Kasumi-1 (cell line): ENCODE measurements at regions not wholly inside any gene's neighbourhood (a gene's known extent, or its start where the extent isn't known, plus 50 kb on each side); places are given as distances from the start of the nearest gene placed in this dataset.
"Not testable (repeated sequence)": the region's sequence is repeated elsewhere in the genome, so short reads cannot be mapped to it uniquely, and the experiment has no call there.

Experiments used
- DNase-seq, 2 experiments: peaks; one replicate each; lab custom pipeline; 2025; lab: John Stamatoyannopoulos, UW

DNA sequence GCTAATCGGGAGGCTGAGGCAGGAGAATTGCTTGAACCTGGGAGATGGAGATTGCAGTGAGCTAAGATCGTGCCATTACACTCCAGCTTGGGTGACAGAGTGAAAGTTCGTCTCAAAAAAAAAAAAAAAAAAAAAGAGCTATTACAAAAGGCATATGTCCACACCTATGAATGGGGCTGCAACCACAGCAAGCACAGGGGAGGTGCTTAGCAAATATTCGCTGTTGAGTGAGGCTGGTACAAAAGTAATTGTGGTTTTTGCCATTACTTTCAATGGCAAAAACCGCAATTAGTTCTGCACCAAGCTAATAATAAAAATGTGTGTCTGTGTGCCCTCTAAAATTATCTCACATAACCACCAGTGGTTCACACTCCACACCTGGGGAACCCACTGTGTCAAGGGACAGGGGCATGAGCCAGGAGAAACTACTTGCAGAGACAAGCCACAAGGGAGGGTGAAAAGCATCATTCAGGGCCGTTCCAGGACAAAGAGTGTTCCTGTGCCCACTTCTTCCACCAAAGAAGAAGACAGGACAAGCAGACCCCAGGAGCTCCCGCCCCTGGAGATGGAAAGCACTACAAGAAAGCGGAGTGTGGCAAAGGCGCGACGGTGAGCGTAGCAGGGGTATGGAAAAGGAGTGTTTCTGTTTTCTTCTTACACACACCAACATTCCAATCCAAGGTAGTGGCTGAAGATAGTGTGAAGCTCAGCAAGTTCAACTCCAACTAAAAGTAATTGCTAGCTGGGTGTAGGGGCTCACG lies 84.4 kb upstream of the CNEP1R1 start:
- no peak for DNase-seq

DNA sequence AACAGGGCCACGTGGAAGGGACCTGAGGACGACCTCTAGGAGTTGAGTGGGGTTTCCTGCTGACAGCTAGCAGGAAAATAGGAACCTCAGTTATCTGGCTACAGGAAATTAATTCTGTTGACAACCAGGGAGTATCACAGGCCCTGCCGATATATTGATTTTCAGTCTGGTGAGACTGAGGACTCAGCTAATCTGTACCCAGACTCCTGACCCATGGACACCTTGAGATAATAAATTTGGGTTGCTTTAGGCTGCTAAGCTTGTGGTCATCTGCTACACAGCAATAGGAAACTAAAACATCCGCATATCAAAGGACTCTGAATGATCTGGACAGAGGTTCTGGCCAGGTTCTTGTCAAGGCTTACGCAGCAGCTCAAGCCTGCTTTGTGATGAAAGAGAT lies 80.8 kb upstream of the CNEP1R1 start:
- DNase-seq, result no peak

DNA sequence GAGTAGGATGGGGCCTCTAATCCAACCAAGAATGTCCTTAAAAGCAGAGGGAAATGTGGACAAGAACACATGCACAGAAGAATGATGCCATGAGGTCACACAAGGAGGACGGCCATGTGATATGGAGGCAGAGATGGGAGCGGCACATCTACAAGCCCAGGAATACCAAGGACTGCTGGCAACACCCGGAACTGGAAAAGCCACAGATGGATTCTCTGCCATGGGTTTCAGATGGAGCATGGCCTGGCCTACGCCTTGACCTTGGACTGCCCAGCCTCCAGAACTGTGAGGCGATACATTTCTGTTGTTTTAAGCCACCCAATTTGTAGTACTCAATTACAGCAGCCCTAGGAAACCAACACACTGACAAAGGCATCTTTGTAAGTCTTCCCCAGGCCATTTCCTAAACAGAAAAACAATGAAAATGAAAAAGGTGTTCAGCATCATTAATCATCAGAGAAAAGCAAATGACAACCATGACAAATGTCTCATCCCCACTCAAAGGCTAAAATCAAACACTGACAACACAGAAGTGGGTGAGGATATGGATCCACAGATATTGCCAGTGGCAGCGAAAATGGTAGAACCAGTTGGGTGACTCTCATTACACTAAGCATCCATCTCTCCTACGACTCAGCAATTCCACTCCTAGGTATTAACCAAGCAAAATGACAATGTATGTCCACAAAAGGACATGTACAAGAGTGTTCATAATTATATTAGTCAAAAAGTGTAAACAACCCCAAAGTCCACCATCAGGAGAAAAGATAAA lies 76.9 kb upstream of the CNEP1R1 start:
- DNase-seq, result no peak

DNA sequence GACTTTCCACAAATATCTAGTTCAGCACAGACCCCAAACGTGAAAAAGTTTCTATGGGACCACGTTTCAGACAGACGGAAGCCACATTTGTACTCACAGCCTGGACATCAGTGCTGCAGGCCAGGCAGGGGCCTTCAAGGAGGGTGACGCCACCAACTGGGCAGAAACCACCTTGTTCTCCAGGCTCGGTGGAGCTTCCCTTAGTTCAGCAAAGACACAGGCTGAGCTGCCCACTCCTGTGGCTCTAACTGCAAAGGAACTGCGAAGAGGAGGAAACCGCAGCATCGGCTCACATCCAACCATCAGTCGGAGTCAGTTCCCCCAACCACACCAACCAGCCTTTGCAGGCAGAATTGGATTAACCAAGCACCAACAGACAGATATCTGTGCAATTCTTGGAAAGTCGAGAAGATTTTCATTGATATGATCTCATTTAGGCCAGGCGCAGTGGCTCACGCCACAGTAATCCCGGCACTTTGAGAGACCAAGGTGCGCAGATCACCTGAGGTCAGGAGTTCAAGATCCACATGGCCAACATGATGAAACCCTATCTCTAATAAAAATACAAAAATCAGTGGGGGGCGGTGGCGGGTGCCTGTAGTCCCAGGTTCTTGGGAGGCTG lies 73.3 kb upstream of the CNEP1R1 start:
- DNase-seq, result no peak

GRCh38 chr16:49952386-49952785 lies 72.6 kb upstream of the CNEP1R1 start:
- DNase-seq, result no peak

DNA sequence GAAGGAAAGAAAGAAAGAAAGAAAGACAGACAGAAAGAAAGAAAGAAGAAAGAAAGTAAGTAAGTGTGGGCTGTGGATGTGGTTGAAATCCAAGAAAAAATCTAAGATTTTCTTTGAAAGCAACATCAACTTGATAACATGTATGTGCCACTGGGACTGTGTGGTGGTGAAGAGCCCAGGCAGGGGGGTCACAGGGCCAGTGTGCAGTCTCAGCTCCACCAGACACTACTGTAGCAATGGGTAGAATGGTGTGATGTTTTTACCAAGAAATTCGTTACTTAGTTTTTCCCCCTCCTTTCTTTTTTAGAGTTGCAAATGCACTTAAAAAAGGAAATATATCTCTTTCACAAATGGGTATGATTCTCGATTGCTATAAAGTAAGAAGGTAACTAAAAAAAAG lies 71.9 kb upstream of the CNEP1R1 start:
- no peak for DNase-seq

GRCh38 chr16:49955858-49956257 lies 69.2 kb upstream of the CNEP1R1 start:
- DNase-seq, result no peak

- no peak for DNase-seq
Observed at GRCh38 chr16:49956915-49957314, 68.1 kb upstream of the CNEP1R1 start.

GRCh38 chr16:49958448-49958847 lies 66.6 kb upstream of the CNEP1R1 start:
- DNase-seq, result no peak

DNA sequence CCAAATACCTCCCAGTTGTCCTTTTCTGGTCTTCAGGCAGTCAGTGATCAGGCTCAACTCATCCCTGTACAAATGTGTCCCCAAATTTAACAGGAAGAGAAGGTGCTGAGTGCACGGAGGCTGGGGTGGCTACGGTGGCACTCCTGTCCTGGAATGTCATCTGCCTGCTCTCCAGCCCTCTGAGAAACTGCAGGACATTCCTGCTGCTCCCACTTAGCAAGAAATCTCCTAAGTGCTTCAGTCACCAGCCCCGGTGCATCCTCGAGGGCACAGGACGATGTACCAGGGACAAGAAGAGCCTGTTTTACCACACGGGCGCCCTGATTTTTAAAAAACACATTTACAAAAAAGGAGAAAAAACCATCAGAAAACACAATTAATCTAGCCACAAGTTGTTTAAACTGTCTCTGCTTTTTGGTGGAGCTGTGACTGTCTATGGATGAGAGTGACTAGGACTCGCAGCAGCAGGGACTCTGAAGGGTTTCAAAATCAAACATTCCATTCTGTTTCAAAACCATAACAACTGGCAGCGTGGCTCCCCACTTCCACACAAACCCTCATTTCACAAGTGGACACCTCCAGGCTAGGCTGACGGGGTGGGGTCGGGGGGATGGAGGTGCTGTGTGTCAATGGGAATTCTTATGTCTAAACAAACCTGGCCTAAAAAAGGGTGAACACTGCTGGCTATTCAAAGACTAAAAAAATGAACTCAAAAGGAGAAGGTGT lies 65.3 kb upstream of the CNEP1R1 start:
- no peak for DNase-seq

GRCh38 chr16:49961089-49961488 lies 63.9 kb upstream of the CNEP1R1 start:
- no peak for DNase-seq

DNA sequence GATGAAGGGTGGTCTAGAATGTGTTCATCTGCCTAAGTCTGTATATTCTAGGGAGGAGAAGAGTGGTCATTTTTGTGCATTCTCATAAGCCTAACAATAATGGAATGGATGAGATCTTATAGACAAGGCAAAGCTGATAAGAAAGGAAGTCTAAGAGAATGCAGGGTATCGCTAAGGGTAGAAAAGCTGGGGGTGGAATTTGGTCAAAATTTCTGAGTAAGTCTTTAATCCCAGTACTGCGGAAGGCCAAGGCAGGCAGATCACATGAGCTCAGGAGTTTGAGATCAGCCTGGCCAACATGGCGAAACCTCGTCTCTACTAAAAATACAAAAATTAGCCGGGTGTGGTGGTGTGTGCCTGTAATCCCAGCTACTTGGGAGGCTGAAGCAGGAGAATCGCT lies 62.5 kb upstream of the CNEP1R1 start:
- not testable (repeated sequence) for DNase-seq

GRCh38 chr16:49964316-49964715 lies 60.7 kb upstream of the CNEP1R1 start:
- DNase-seq, result no peak

DNA sequence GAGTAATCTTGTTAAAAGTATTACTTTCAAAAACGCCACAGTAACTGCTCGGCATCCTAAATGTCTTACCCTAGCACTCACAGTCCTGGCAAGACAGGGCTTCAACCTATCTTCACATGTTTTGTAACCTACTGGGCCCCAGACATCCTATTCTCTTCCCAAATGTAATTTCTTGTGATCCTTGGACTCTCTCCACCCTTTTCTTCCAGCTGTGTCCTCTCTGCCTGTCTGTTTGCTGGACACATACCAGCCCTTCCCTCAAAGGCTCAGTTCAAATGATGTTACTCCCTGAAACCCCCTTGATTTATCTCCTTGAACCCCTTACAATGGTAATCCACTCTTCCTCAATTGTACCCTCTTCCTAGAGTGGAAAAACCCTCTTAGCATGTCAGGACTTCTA lies 60.1 kb upstream of the CNEP1R1 start:
- DNase-seq, result no peak

DNA sequence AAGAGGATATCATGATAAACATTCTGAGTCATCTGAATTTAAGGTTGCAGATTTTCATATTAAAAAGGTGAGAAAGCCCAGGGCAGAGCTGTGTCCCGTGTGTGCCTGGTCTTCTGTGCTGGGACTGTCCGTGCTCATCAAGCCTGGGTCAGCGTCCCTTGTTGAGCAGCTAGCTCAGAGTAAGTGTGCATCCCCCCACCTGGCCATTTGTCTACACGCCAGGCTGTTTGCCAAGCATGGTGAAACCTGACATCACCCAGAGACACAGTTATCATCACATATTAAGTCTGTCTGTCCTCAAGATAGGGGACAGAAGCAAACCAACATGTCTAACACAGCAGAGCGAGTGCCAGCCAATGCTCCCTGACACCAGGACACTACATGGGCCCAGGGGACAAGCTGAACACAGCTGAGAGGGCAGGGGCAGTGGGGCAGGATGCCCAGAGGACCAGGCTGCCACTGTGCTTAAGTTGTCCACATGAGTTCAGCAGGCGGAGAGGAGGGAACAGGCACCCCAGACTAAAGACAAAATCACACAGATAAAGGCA lies 57.9 kb upstream of the CNEP1R1 start:
- DNase-seq, result no peak

GRCh38 chr16:49969091-49970030 lies 55.7 kb upstream of the CNEP1R1 start:
- DNase-seq, result no peak

DNA sequence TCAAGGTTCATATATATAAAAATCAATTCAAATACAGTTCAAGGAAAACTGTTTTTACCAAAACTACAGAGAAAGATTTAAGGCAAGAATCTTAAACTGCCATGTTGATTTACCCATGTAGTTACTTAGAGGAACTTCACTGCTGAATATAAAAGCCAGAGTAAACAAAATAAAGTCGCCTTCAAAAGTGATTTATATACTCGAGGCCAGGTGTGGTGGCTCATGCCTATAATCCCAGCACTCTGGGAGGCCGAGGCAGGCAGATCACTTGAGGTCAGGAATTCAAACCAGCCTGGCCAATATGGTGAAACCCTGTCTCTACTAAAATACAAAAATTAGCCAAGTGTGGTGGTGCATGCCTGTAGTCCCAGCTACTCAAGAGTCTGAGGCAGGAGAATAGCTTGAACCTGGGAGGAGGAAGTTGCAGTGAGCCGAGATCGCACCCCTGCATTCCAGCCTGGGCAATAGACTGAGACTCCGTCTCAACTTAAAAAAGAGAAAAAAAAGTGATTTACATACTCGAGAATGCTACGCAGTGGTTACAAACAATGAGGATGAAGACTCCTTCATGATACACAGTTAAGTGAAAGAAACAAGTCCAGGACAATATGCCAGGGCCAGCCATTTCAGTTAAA lies 54.1 kb upstream of the CNEP1R1 start:
- no peak for DNase-seq

GRCh38 chr16:49972280-49972679 lies 52.7 kb upstream of the CNEP1R1 start:
- DNase-seq, result no peak

DNA sequence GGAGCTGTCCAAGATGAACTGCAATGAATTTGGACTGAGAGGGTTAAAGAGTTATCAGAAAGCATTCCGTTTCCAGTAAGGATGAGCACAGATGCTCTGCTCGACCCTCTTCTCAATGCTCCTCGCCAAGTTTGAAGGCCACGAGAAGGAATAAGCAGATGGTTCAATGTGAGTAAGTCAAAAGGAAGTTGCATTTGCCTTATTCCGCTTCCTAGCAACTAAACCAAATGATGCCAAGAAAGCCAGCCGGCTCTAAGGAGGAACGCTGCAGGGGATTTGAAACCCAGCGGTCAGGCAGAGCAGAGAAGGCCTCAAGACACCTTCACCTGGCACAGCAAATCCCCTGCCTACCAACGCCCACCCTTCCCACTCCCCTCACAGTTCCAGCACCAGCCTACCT lies 52.1 kb upstream of the CNEP1R1 start:
- DNase-seq, result no peak
